ENCODE measurements at regions not wholly inside any gene's neighbourhood (a gene's known extent, or its start where the extent isn't known, plus 50 kb on each side); places are given as distances from the start of the nearest gene placed in this dataset.

- TF ChIP-seq POLR2AphosphoS5 (IDR thresholded peaks at IDR 0.05; ENCODE audit: low read depth): no peak
- no peak for TF ChIP-seq CTCF (IDR thresholded peaks at IDR 0.05; ENCODE audit: insufficient read depth, low read length)
- no peak for TF ChIP-seq REST (IDR thresholded peaks at IDR 0.05; ENCODE audit: insufficient replicate concordance, low read depth)
These were observed 362.7 kb upstream of the SASH1 start for GRCh38 chr6:147979966-147980365.

All from HL-60 (cell line).